ENCODE measurements at regions not wholly inside any gene's neighbourhood (a gene's known extent, or its start where the extent isn't known, plus 50 kb on each side); places are given as distances from the start of the nearest gene placed in this dataset.

DNA sequence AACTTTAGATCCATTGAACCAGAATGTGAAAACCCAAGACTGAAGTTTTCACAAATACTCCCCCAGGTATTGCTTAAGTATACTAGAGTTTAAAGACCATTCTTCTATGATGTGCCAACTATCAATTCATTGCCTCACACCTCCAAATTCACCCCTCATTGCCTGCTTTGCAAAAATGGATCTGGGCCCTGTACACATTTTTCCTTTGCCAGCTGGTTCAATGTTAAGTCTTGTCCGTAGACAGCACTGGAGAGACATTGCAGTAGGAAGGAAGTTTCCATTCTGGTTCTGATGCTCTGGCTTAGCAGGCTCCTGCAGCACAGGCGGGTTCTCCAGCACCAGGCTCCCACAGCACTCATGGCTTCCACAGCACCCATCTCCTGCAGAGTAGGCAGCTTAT is 130.0 kb downstream of the PROX1 start:
- Mint-ChIP-seq H3K9me3 (peaks cover 21% of the 10 kb centered on the region), H3K27ac (no peak overlapping the region), H3K4me3 (no peak overlapping the region), H3K36me3 (peaks cover 11% of the 10 kb centered on the region), H3K4me1 (peaks cover 7% of the 10 kb centered on the region), H3K27me3 (ENCODE audit: low read depth) (peaks cover 12% of the 10 kb centered on the region; the same call in 1 of the 2 replicates)
- ChIA-PET POLR2A (no interaction called here), CTCF (no interaction called here)
- TF ChIP-seq OVOL2 (CRISPR knock-in tag; IDR thresholded peaks at IDR 0.05; ENCODE audit: borderline replicate concordance) (no peak), ZBTB21 (CRISPR knock-in tag; IDR thresholded peaks at IDR 0.05; ENCODE audit: borderline replicate concordance) (no peak), E2F5 (CRISPR knock-in tag; IDR thresholded peaks at IDR 0.05) (no peak), E2F4 (CRISPR knock-in tag; IDR thresholded peaks at IDR 0.05; ENCODE audit: borderline replicate concordance, low read depth) (no peak), HMGA2 (CRISPR knock-in tag; IDR thresholded peaks at IDR 0.05) (no peak), JUN (CRISPR knock-in tag; IDR thresholded peaks at IDR 0.05) (no peak), NFE2L1 (CRISPR knock-in tag; IDR thresholded peaks at IDR 0.05) (no peak), FOXK1 (CRISPR knock-in tag; IDR thresholded peaks at IDR 0.05) (no peak), NR3C1 (CRISPR knock-in tag; conservative IDR thresholded peaks at IDR 0.05; ENCODE audit: low read depth) (no peak), CREM (CRISPR knock-in tag; IDR thresholded peaks at IDR 0.05) (no peak), GTF2I (CRISPR knock-in tag; conservative IDR thresholded peaks at IDR 0.05) (no peak), RELA (CRISPR knock-in tag; IDR thresholded peaks at IDR 0.05; ENCODE audit: borderline replicate concordance) (no peak), NR1H2 (CRISPR knock-in tag; IDR thresholded peaks at IDR 0.05) (no peak), ZNF512 (CRISPR knock-in tag; IDR thresholded peaks at IDR 0.05; ENCODE audit: borderline replicate concordance) (no peak)
- TF ChIP-seq, protein P1, sequence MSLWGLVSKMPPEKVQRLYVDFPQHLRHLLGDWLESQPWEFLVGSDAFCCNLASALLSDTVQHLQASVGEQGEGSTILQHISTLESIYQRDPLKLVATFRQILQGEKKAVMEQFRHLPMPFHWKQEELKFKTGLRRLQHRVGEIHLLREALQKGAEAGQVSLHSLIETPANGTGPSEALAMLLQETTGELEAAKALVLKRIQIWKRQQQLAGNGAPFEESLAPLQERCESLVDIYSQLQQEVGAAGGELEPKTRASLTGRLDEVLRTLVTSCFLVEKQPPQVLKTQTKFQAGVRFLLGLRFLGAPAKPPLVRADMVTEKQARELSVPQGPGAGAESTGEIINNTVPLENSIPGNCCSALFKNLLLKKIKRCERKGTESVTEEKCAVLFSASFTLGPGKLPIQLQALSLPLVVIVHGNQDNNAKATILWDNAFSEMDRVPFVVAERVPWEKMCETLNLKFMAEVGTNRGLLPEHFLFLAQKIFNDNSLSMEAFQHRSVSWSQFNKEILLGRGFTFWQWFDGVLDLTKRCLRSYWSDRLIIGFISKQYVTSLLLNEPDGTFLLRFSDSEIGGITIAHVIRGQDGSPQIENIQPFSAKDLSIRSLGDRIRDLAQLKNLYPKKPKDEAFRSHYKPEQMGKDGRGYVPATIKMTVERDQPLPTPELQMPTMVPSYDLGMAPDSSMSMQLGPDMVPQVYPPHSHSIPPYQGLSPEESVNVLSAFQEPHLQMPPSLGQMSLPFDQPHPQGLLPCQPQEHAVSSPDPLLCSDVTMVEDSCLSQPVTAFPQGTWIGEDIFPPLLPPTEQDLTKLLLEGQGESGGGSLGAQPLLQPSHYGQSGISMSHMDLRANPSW (CRISPR knock-in tag; conservative IDR thresholded peaks at IDR 0.05; ENCODE audit: low read depth): no peak
- TF ChIP-seq, protein P2, sequence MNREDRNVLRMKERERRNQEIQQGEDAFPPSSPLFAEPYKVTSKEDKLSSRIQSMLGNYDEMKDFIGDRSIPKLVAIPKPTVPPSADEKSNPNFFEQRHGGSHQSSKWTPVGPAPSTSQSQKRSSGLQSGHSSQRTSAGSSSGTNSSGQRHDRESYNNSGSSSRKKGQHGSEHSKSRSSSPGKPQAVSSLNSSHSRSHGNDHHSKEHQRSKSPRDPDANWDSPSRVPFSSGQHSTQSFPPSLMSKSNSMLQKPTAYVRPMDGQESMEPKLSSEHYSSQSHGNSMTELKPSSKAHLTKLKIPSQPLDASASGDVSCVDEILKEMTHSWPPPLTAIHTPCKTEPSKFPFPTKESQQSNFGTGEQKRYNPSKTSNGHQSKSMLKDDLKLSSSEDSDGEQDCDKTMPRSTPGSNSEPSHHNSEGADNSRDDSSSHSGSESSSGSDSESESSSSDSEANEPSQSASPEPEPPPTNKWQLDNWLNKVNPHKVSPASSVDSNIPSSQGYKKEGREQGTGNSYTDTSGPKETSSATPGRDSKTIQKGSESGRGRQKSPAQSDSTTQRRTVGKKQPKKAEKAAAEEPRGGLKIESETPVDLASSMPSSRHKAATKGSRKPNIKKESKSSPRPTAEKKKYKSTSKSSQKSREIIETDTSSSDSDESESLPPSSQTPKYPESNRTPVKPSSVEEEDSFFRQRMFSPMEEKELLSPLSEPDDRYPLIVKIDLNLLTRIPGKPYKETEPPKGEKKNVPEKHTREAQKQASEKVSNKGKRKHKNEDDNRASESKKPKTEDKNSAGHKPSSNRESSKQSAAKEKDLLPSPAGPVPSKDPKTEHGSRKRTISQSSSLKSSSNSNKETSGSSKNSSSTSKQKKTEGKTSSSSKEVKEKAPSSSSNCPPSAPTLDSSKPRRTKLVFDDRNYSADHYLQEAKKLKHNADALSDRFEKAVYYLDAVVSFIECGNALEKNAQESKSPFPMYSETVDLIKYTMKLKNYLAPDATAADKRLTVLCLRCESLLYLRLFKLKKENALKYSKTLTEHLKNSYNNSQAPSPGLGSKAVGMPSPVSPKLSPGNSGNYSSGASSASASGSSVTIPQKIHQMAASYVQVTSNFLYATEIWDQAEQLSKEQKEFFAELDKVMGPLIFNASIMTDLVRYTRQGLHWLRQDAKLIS (CRISPR knock-in tag; IDR thresholded peaks at IDR 0.05; ENCODE audit: borderline replicate concordance): no peak
- ATAC-seq (no peak), DNase-seq (ENCODE audit: low spot score) (no peak)

GRCh38 chr1:214120191-214120590 is 132.4 kb downstream of the PROX1 start:
- H3K27me3 Mint-ChIP-seq (ENCODE audit: low read depth): peaks cover 12% of the 10 kb centered on the region; the same call in 1 of the 2 replicates
- H3K27ac Mint-ChIP-seq: no peak overlapping the region
- POLR2A ChIA-PET: no interaction called here
- peaks cover 23% of the 10 kb centered on the region for H3K4me1 Mint-ChIP-seq
- H3K36me3 Mint-ChIP-seq: peaks cover 11% of the 10 kb centered on the region
- no peak overlapping the region for H3K4me3 Mint-ChIP-seq
- no peak for DNase-seq (ENCODE audit: low spot score)
- no peak for ATAC-seq
- H3K9me3 Mint-ChIP-seq: peaks cover 21% of the 10 kb centered on the region
- TF ChIP-seq, protein P3, sequence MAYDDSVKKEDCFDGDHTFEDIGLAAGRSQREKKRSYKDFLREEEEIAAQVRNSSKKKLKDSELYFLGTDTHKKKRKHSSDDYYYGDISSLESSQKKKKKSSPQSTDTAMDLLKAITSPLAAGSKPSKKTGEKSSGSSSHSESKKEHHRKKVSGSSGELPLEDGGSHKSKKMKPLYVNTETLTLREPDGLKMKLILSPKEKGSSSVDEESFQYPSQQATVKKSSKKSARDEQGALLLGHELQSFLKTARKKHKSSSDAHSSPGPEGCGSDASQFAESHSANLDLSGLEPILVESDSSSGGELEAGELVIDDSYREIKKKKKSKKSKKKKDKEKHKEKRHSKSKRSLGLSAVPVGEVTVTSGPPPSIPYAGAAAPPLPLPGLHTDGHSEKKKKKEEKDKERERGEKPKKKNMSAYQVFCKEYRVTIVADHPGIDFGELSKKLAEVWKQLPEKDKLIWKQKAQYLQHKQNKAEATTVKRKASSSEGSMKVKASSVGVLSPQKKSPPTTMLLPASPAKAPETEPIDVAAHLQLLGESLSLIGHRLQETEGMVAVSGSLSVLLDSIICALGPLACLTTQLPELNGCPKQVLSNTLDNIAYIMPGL (CRISPR knock-in tag; IDR thresholded peaks at IDR 0.05): no peak
- TF ChIP-seq ZNF423 (CRISPR knock-in tag; IDR thresholded peaks at IDR 0.05) (no peak), GTF2I (CRISPR knock-in tag; conservative IDR thresholded peaks at IDR 0.05) (no peak), ATF1 (CRISPR knock-in tag; IDR thresholded peaks at IDR 0.05) (no peak), FOXJ3 (CRISPR knock-in tag; IDR thresholded peaks at IDR 0.05; ENCODE audit: borderline replicate concordance) (no peak)
- CTCF ChIA-PET: no interaction called here

Measured in WTC11 (cell line).